A549 (cell line): ENCODE measurements at regions not wholly inside any gene's neighbourhood (a gene's known extent, or its start where the extent isn't known, plus 50 kb on each side); places are given as distances from the start of the nearest gene placed in this dataset.

Source experiments
- ATAC-seq, 2 experiments: fragments of 200-7000 bp in 1 of 2; fragments of >200 bp in 1 of 2; cut with Nextera tagmentation in 1 of 2; cut with Tn5 transposase in 1 of 2; 3 replicates each; pipeline versions ENCODE4 v1.8.0 to v1.9.1; 2018 to 2020; ENCODE audit warnings: mild to moderate bottlenecking in 1 of 2, moderate library complexity in 1 of 2
- CTCF ChIA-PET: fragments of 300-600 bp; sonication (Branson Sonifier 250); formaldehyde crosslinking; extraction: SDS; loops from one replicate; lab custom pipeline; 2021; ENCODE audit warnings: antibody characterized with exemption, inconsistent platforms; lab: Yijun Ruan, JAX
- POLR2A ChIA-PET: fragments of 350-600 bp; formaldehyde crosslinking; extraction: SDS; loops from one replicate; lab custom pipeline; 2021; ENCODE audit warnings: antibody characterized with exemption, inconsistent platforms; lab: Yijun Ruan, JAX
- DNase-seq, 2 experiments: peaks; one replicate each; pipeline versions ENCODE4 v3.0.0 to v3.0.0-alpha.2; 2011 to 2016; ENCODE audit warnings: low read depth in 1 of 2, low spot score in 1 of 2
- FAIRE-seq: peaks from 2 replicates; lab custom pipeline; 2011; peaks lifted over from hg19 to GRCh38; lab: Jason Lieb, UNC
- H3K27ac ChIP-seq, 2 experiments: fragments of >200 bp; sonication (Bioruptor Twin); formaldehyde crosslinking; 3 replicates each; pipeline ENCODE4 v1.5.1; 2016 to 2017
- H3K4me1 ChIP-seq: fragments of >200 bp; sonication (Bioruptor Twin); formaldehyde crosslinking; 3 replicates; pipeline ENCODE4 v1.6.1; 2016
- H3K4me2 ChIP-seq: fragments of >200 bp; sonication (Bioruptor Twin); formaldehyde crosslinking; 3 replicates; pipeline ENCODE4 v1.6.1; 2016
- H3K4me3 ChIP-seq: fragments of >200 bp; sonication (Bioruptor Twin); formaldehyde crosslinking; 3 replicates; pipeline ENCODE4 v1.5.1; 2016
- H3K9me3 ChIP-seq: fragments of >200 bp; sonication (Bioruptor Twin); formaldehyde crosslinking; 3 replicates; pipeline ENCODE4 v1.6.1; 2016
- BCL3 ChIP-seq: fragments of >200 bp; sonication (Bioruptor Twin); formaldehyde crosslinking; IDR thresholded peaks from 3 replicates; pipeline ENCODE4 v1.6.1; 2016
- CEBPB ChIP-seq, 2 experiments: fragments of >200 bp in 1 of 2; sonication (Bioruptor Twin) in 1 of 2; formaldehyde crosslinking in 1 of 2; IDR thresholded peaks; 2 replicates each; pipeline ENCODE4 v1.6.1; 2012 to 2016
- CHD4 ChIP-seq: fragments of 200-600 bp; sonication (generic); IDR thresholded peaks from 2 replicates; pipeline ENCODE4 v1.6.1; 2016; ENCODE audit warnings: antibody characterized with exemption, mild to moderate bottlenecking, borderline replicate concordance
- FOSB ChIP-seq: fragments of 250-450 bp; sonication (Bioruptor Pico); IDR thresholded peaks from 2 replicates; pipeline ENCODE4 v1.5.0; 2020; ENCODE audit warnings: mild to moderate bottlenecking, moderate library complexity
- FOSL2 ChIP-seq, 2 experiments: fragments of 450-650 bp in 1 of 2; fragments of >200 bp in 1 of 2; sonication (Bioruptor Twin) in 1 of 2; formaldehyde crosslinking; IDR thresholded peaks; 2 replicates each; pipeline versions ENCODE4 v1.5.0 to v1.6.1; 2016 to 2020; ENCODE audit warnings: mild to moderate bottlenecking in 1 of 2, moderate library complexity in 1 of 2
- HEYL ChIP-seq: fragments of 250-450 bp; sonication (Bioruptor Pico); IDR thresholded peaks from 2 replicates; pipeline ENCODE4 v1.8.0; 2021; ENCODE audit warnings: mild to moderate bottlenecking, moderate library complexity
- HMGXB4 ChIP-seq: fragments of 250-450 bp; sonication (Bioruptor Pico); IDR thresholded peaks from 2 replicates; pipeline ENCODE4 v1.5.0; 2021; ENCODE audit warnings: mild to moderate bottlenecking, moderate library complexity, borderline replicate concordance
- JUN ChIP-seq, 2 experiments: fragments of >200 bp; sonication (Bioruptor Twin); formaldehyde crosslinking; IDR thresholded peaks; 2 replicates in 1 of 2; 3 replicates in 1 of 2; pipeline ENCODE4 v1.6.1; 2016 to 2017
- JUNB ChIP-seq: fragments of >200 bp; sonication (Bioruptor Twin); formaldehyde crosslinking; IDR thresholded peaks from 2 replicates; pipeline ENCODE4 v1.6.1; 2016
- NFE2L2 ChIP-seq: fragments of 150-350 bp; conservative IDR thresholded peaks from 2 replicates; pipeline ENCODE4 v1.6.1; 2014; ENCODE audit warnings: low read length
- NPAS2 ChIP-seq: fragments of 250-450 bp; sonication (Bioruptor Pico); IDR thresholded peaks from 2 replicates; pipeline ENCODE4 v1.8.0; 2022; ENCODE audit warnings: mild to moderate bottlenecking, moderate library complexity, borderline replicate concordance
- NR3C1 ChIP-seq: fragments of >200 bp; sonication (Bioruptor Twin); formaldehyde crosslinking; IDR thresholded peaks from 3 replicates; pipeline ENCODE4 v1.6.1; 2017
- PBX3 ChIP-seq: IDR thresholded peaks from 2 replicates; pipeline ENCODE4 v1.6.1; 2012
- POLR2A ChIP-seq: IDR thresholded peaks from 2 replicates; pipeline ENCODE4 v1.6.1; 2012; ENCODE audit warnings: mild to moderate bottlenecking, low read length
- POLR2AphosphoS2 ChIP-seq: conservative IDR thresholded peaks from 2 replicates; pipeline ENCODE4 v1.6.1; 2012; ENCODE audit warnings: low read length, improper control_type of control experiment, inconsistent platforms
- RAD21 ChIP-seq, 2 experiments: fragments of >200 bp in 1 of 2; sonication (Bioruptor Twin) in 1 of 2; formaldehyde crosslinking in 1 of 2; IDR thresholded peaks in 1 of 2; conservative IDR thresholded peaks in 1 of 2; 2 replicates in 1 of 2; 3 replicates in 1 of 2; pipeline ENCODE4 v1.6.1; 2012 to 2018; ENCODE audit warnings: inconsistent platforms in 1 of 2
- REST ChIP-seq: fragments of 200-600 bp; sonication (generic); IDR thresholded peaks from 2 replicates; pipeline ENCODE4 v1.6.1; 2016; ENCODE audit warnings: antibody characterized with exemption, mild to moderate bottlenecking, moderate library complexity
- RNF2 ChIP-seq: fragments of 200-600 bp; sonication (generic); IDR thresholded peaks from 2 replicates; pipeline ENCODE4 v1.6.1; 2016; ENCODE audit warnings: low read depth, mild to moderate bottlenecking, antibody characterized with exemption, moderate library complexity, borderline replicate concordance
- TP53 ChIP-seq: fragments of 250-450 bp; sonication (Bioruptor Pico); IDR thresholded peaks from 2 replicates; pipeline ENCODE4 v1.5.0; 2021; ENCODE audit warnings: mild to moderate bottlenecking, moderate library complexity
- ZFP36 ChIP-seq: fragments of 450-650 bp; IDR thresholded peaks from 2 replicates; pipeline ENCODE4 v1.6.1; 2014; ENCODE audit warnings: borderline replicate concordance; ENCODE audit not compliant: partially characterized antibody
- ZNF302 ChIP-seq: fragments of 250-450 bp; sonication (Bioruptor Pico); IDR thresholded peaks from 2 replicates; pipeline ENCODE4 v1.9.0; 2021; ENCODE audit warnings: inconsistent platforms, mild to moderate bottlenecking, moderate library complexity
- ZSCAN20 ChIP-seq: fragments of 250-450 bp; sonication (Bioruptor Pico); IDR thresholded peaks from 2 replicates; pipeline ENCODE4 v1.8.0; 2022; ENCODE audit warnings: mild to moderate bottlenecking, moderate library complexity
- WGBS: methylation state at CpG from one replicate; pipeline ENCODE4 v1.1.6; 2017; ENCODE audit errors: missing lambda C conversion rate; 5-methylcytosine and 5-hydroxymethylcytosine counted together

- no peaks in the 10 kb centered on the region for H3K9me3 ChIP-seq
- no peak overlapping the region for H3K4me3 ChIP-seq
- H3K27ac ChIP-seq: no peak overlapping the region
- no peak for FAIRE-seq
- H3K4me2 ChIP-seq: no peak overlapping the region
- ChIA-PET POLR2A (no interaction called here), CTCF (no interaction called here)
- DNase-seq: no peak
- 25% methylated on average over 6 of the region's 6 CpGs for WGBS
- ATAC-seq: no peak
- no peak for TF ChIP-seq NPAS2 (CRISPR knock-in tag)
- 0 out of 3 replicates have a peak, but pooled peaks cover 4% of the 10 kb centered on the region for H3K4me1 ChIP-seq
Observed at GRCh38 chr9:90948156-90948555, 146.5 kb downstream of the SYK start.

- Histone ChIP-seq H3K4me2 (no peak overlapping the region), H3K4me1 (no peaks in the 10 kb centered on the region), H3K4me3 (no peak overlapping the region), H3K9me3 (no peaks in the 10 kb centered on the region), H3K27ac (no peak overlapping the region)
- POLR2A ChIA-PET: no interaction called here
- CTCF ChIA-PET: interaction anchor here (1.6 to 2.1 kb wide), 2 partner anchors 11 to 36 kb away, joined by 4 to 5 read pairs; no protein-coding TSS in a partner anchor
- ATAC-seq (no peak), DNase-seq (no peak), FAIRE-seq (no peak)
- no peak for TF ChIP-seq FOSB (CRISPR knock-in tag)
- no peak for TF ChIP-seq NFE2L2
- no peak for TF ChIP-seq CHD4
- no peak for TF ChIP-seq POLR2AphosphoS2
- no peak for TF ChIP-seq ZSCAN20
- no peak for TF ChIP-seq JUNB
- no peak for TF ChIP-seq RNF2
- TF ChIP-seq FOSL2 (IDR thresholded peaks at IDR 0.05): no peak
- TF ChIP-seq FOSL2 (CRISPR knock-in tag; IDR thresholded peaks at IDR 0.05): no peak
- no peak for TF ChIP-seq POLR2A
- TF ChIP-seq NPAS2 (CRISPR knock-in tag): no peak
- no peak for TF ChIP-seq HMGXB4
- TF ChIP-seq TP53 (CRISPR knock-in tag): no peak
- no peak for TF ChIP-seq NR3C1
- TF ChIP-seq JUN (IDR thresholded peaks at IDR 0.05): no peak
- no peak for TF ChIP-seq CEBPB (IDR thresholded peaks at IDR 0.05)
- no peak for TF ChIP-seq ZNF302
- TF ChIP-seq PBX3: no peak
- no peak for TF ChIP-seq BCL3
- WGBS: 11% methylated on average over 3 of the region's 3 CpGs
Observed at GRCh38 chr9:90950600-90950999, 149.0 kb downstream of the SYK start.

GRCh38 chr9:90953200-90953599 lies 151.6 kb downstream of the SYK start:
- no peak overlapping the region for H3K27ac ChIP-seq
- no peak for ATAC-seq
- POLR2A ChIA-PET: no interaction called here
- no peaks in the 10 kb centered on the region for H3K9me3 ChIP-seq
- CTCF ChIA-PET: interaction anchor here (1.0 kb wide), 1 partner anchor 38 kb away, joined by 3 read pairs; no protein-coding TSS in a partner anchor
- no peak overlapping the region for H3K4me3 ChIP-seq
- WGBS: 42% methylated on average over 3 of the region's 3 CpGs
- DNase-seq: no peak
- H3K4me2 ChIP-seq: no peak overlapping the region
- no peaks in the 10 kb centered on the region for H3K4me1 ChIP-seq
- no peak for FAIRE-seq
- TF ChIP-seq CHD4: no peak
- no peak for TF ChIP-seq JUN (IDR thresholded peaks at IDR 0.05)
- TF ChIP-seq PBX3: no peak
- TF ChIP-seq FOSL2 (IDR thresholded peaks at IDR 0.05): no peak
- TF ChIP-seq FOSL2 (CRISPR knock-in tag; IDR thresholded peaks at IDR 0.05): no peak
- TF ChIP-seq FOSB (CRISPR knock-in tag): no peak
- TF ChIP-seq NR3C1: no peak
- no peak for TF ChIP-seq RAD21 (conservative IDR thresholded peaks at IDR 0.05 in 1 of 2, IDR thresholded peaks at IDR 0.05 in 1 of 2)
- no peak for TF ChIP-seq REST
- no peak for TF ChIP-seq BCL3
- no peak for TF ChIP-seq ZFP36
- no peak for TF ChIP-seq HEYL (CRISPR knock-in tag)
